Fibroblast of lung (primary cell): ENCODE measurements at regions not wholly inside any gene's neighbourhood (a gene's known extent, or its start where the extent isn't known, plus 50 kb on each side); places are given as distances from the start of the nearest gene placed in this dataset.
A peak's percentile ranks its signal among the peaks of the same experiment; 100 is the strongest.

Source experiments
- DNase-seq, 2 donors: peaks; one replicate each; pipeline versions ENCODE4 v3.0.0 to v3.0.0-alpha.2; 2010; ENCODE audit warnings: low read depth in 2 of 2
- H2AFZ ChIP-seq: 2 replicates; pipeline ENCODE4 v1.5.1; 2012; ENCODE audit warnings: low read length, control low read depth, inconsistent platforms
- H3K27ac ChIP-seq: 2 replicates; pipeline ENCODE4 v1.5.1; 2011; ENCODE audit warnings: low read length, control low read depth; ENCODE audit not compliant: insufficient read depth
- H3K27me3 ChIP-seq: 2 replicates; pipeline ENCODE4 v1.5.1; 2011; ENCODE audit warnings: mild to moderate bottlenecking, low read length; ENCODE audit not compliant: control insufficient read depth, insufficient read depth
- H3K36me3 ChIP-seq: 2 replicates; pipeline ENCODE4 v1.5.1; 2011; ENCODE audit warnings: low read length; ENCODE audit not compliant: control insufficient read depth, insufficient read depth
- H3K4me1 ChIP-seq: 2 replicates; pipeline ENCODE4 v1.5.1; 2011; ENCODE audit warnings: low read length; ENCODE audit not compliant: control insufficient read depth, insufficient read depth; ENCODE audit errors: extremely low read depth
- H3K4me2 ChIP-seq: 2 replicates; pipeline ENCODE4 v1.5.1; 2011; ENCODE audit warnings: low read length, control low read depth; ENCODE audit not compliant: insufficient read depth; ENCODE audit errors: extremely low read depth
- H3K4me3 ChIP-seq, 4 experiments: fragments of 200-600 bp in 1 of 4; sonication (generic) in 1 of 4; replicated peaks in 1 of 4; 2 replicates each; pipeline ENCODE4 v1.5.1; 2011 to 2016; ENCODE audit warnings: low read length in 4 of 4, low read depth in 3 of 4, mild to moderate bottlenecking in 3 of 4, control low read depth in 2 of 4, inconsistent platforms in 1 of 4, mixed read lengths in 1 of 4; ENCODE audit not compliant: insufficient read depth in 1 of 4; ENCODE audit errors: control extremely low read depth in 1 of 4
- H3K79me2 ChIP-seq: 2 replicates; pipeline ENCODE4 v1.5.1; 2012; ENCODE audit warnings: mild to moderate bottlenecking, low read length, inconsistent platforms; ENCODE audit not compliant: control insufficient read depth, insufficient read depth
- H3K9ac ChIP-seq: 2 replicates; pipeline ENCODE4 v1.5.1; 2011; ENCODE audit warnings: mild to moderate bottlenecking, low read length, control low read depth; ENCODE audit not compliant: insufficient read depth
- H3K9me3 ChIP-seq: 2 replicates; pipeline ENCODE4 v1.5.1; 2012; ENCODE audit warnings: low read depth, low read length; ENCODE audit not compliant: control insufficient read depth, insufficient read depth
- H4K20me1 ChIP-seq: 2 replicates; pipeline ENCODE4 v1.5.1; 2011; ENCODE audit warnings: low read length; ENCODE audit not compliant: control insufficient read depth, insufficient read depth; ENCODE audit errors: extremely low read depth
- EZH2 ChIP-seq: IDR thresholded peaks from 2 replicates; pipeline ENCODE4 v1.5.1; 2012; ENCODE audit warnings: low read length, control low read depth, mild to moderate bottlenecking; ENCODE audit errors: missing control alignments
- TF ChIP-seq, protein P1 (sequence below), 2 donors: IDR thresholded peaks in 1 of 2; conservative IDR thresholded peaks in 1 of 2; 1 replicate in 1 of 2; 2 replicates in 1 of 2; pipeline ENCODE4 v1.5.1; 2011 to 2012; ENCODE audit warnings: low read length in 2 of 2, control low read depth in 1 of 2, inconsistent platforms in 1 of 2, low read depth in 1 of 2, mild to moderate bottlenecking in 1 of 2

DNA sequence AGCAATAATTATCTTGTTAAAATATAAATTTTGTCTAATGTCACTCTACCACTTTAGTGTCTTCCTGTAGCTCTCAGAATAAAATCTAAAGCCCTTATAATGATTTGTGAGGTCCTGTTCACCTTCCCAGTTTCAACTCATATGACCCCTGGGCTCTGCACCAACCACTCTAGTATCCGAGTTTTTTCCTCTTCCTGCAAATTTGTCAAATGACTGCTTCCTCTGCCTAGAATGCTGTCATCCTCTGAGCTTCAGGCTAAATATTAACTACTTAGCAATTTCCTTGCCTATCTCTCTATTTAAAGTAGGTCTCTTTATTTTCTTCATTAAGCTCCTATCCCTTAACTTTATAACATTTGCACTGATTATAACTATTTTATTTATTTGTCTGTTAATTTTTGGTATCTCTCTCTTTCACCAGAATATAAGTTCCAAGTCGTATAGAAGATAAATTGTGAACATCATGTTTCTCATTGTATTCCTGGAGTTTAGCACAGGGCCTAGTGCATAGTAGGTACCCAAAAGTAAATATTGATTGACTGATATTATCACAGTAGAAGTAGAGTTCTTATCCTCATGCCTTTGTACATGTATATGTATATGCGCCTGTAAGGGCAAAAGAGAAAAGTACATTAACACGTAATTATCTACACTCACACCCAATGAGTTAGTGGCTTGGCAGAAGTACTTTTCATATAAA is 196.0 kb downstream of the BCAT1 start:
- Histone ChIP-seq H2AFZ (no peak overlapping the region), H3K4me1 (peaks cover 12% of the 10 kb centered on the region), H3K4me2 (no peak overlapping the region), H3K27ac (no peak overlapping the region), H3K4me3 (no peak overlapping the region), H3K9ac (no peak overlapping the region), H3K27me3 (no peaks in the 10 kb centered on the region), H3K9me3 (no peaks in the 10 kb centered on the region), H4K20me1 (no peaks in the 10 kb centered on the region), H3K36me3 (no peaks in the 10 kb centered on the region), H3K79me2 (no peaks in the 10 kb centered on the region)
- DNase-seq: no peak
- TF ChIP-seq EZH2: no peak
- TF ChIP-seq, protein P1, sequence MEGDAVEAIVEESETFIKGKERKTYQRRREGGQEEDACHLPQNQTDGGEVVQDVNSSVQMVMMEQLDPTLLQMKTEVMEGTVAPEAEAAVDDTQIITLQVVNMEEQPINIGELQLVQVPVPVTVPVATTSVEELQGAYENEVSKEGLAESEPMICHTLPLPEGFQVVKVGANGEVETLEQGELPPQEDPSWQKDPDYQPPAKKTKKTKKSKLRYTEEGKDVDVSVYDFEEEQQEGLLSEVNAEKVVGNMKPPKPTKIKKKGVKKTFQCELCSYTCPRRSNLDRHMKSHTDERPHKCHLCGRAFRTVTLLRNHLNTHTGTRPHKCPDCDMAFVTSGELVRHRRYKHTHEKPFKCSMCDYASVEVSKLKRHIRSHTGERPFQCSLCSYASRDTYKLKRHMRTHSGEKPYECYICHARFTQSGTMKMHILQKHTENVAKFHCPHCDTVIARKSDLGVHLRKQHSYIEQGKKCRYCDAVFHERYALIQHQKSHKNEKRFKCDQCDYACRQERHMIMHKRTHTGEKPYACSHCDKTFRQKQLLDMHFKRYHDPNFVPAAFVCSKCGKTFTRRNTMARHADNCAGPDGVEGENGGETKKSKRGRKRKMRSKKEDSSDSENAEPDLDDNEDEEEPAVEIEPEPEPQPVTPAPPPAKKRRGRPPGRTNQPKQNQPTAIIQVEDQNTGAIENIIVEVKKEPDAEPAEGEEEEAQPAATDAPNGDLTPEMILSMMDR (conservative IDR thresholded peaks at IDR 0.05 in 1 of 2, IDR thresholded peaks at IDR 0.05 in 1 of 2; ENCODE audit: low read depth in 1 of 2, low read length in 2 of 2): no peak

DNA sequence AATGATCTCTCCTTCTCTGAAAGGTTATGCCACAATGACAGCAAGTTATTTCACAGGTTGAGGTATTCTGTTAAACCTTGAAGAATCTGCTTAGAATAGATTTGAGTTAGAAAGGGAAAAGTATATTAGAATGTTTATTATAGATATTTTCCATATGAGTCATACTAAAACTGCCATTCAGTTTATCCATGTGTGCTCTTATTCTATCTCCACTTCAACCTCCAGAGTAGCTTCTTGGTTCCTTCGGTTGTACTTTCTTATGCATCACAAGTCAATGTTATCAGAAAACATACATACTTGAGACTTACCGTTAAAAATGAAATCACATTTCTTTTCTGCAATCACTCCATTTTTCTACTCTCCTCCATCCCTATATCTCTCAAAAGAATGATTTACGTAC is 197.7 kb downstream of the BCAT1 start:
- Histone ChIP-seq H3K4me3 (no peak overlapping the region), H3K9ac (no peak overlapping the region), H3K9me3 (no peaks in the 10 kb centered on the region), H3K4me1 (peaks cover 12% of the 10 kb centered on the region), H4K20me1 (no peaks in the 10 kb centered on the region), H3K36me3 (no peaks in the 10 kb centered on the region), H2AFZ (no peak overlapping the region), H3K27me3 (no peaks in the 10 kb centered on the region), H3K27ac (no peak overlapping the region), H3K79me2 (no peaks in the 10 kb centered on the region), H3K4me2 (peak overlapping the region; percentile 10)
- TF ChIP-seq, protein P1 (conservative IDR thresholded peaks at IDR 0.05 in 1 of 2, IDR thresholded peaks at IDR 0.05 in 1 of 2; ENCODE audit: low read depth in 1 of 2, low read length in 2 of 2): no peak
- DNase-seq: peak in 1 of 2 donors; percentile 47

DNA sequence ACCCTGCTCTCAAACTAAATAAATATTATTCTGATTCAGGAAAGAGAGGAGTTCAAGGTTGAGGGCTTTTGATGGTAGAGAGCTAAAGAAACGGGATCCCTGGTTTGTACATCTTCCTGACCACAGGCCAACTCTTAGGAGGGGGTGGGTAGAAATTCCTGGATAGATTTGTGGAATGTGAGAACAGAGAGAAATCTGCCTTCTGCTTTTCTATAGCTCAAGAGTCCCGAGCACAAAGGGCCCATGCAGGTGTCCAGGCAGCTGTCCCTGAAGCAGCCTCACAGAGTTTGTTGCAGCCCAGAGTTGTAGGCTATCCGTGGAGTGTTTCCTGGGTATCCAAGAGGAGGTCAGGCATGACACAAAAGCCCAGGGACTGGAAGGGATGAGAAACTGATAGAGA is 198.6 kb downstream of the BCAT1 start:
- Histone ChIP-seq H3K36me3 (no peaks in the 10 kb centered on the region), H3K4me2 (no peak overlapping the region), H3K9ac (no peak overlapping the region), H2AFZ (no peak overlapping the region), H3K9me3 (no peaks in the 10 kb centered on the region), H3K4me1 (peaks cover 8% of the 10 kb centered on the region), H3K4me3 (no peak overlapping the region), H4K20me1 (no peaks in the 10 kb centered on the region), H3K27me3 (no peaks in the 10 kb centered on the region), H3K79me2 (no peaks in the 10 kb centered on the region), H3K27ac (no peak overlapping the region)
- DNase-seq: peak in 1 of 2 donors; percentile 30
- TF ChIP-seq, protein P1 (conservative IDR thresholded peaks at IDR 0.05 in 1 of 2, IDR thresholded peaks at IDR 0.05 in 1 of 2; ENCODE audit: low read depth in 1 of 2, low read length in 2 of 2): no peak
- no peak for TF ChIP-seq EZH2
